ENCODE measurements at regions not wholly inside any gene's neighbourhood (a gene's known extent, or its start where the extent isn't known, plus 50 kb on each side); places are given as distances from the start of the nearest gene placed in this dataset.

- no peak overlapping the region for H3K27ac Mint-ChIP-seq
- H3K4me1 Mint-ChIP-seq: no peaks in the 10 kb centered on the region
- H3K9me3 Mint-ChIP-seq: no peaks in the 10 kb centered on the region
- no peaks in the 10 kb centered on the region for H3K36me3 Mint-ChIP-seq (ENCODE audit: low read depth)
- no peak overlapping the region for H3K4me3 Mint-ChIP-seq
- H3K27me3 Mint-ChIP-seq (ENCODE audit: low read depth): no peaks in the 10 kb centered on the region
- TF ChIP-seq CTCF (IDR thresholded peaks at IDR 0.05; ENCODE audit: unreplicated experiment in 3 of 3): no peak
Observed at GRCh38 chr1:199312626-199313025, 673.8 kb downstream of the PTPRC start.

GRCh38 chr1:199313444-199313843 is 674.6 kb downstream of the PTPRC start:
- H3K36me3 Mint-ChIP-seq (ENCODE audit: low read depth): no peaks in the 10 kb centered on the region
- no peak overlapping the region for H3K27ac Mint-ChIP-seq
- H3K4me1 Mint-ChIP-seq: no peaks in the 10 kb centered on the region
- TF ChIP-seq CTCF (IDR thresholded peaks at IDR 0.05; ENCODE audit: unreplicated experiment in 3 of 3): no peak
- no peak overlapping the region for H3K4me3 Mint-ChIP-seq
- H3K27me3 Mint-ChIP-seq (ENCODE audit: low read depth): no peaks in the 10 kb centered on the region
- H3K9me3 Mint-ChIP-seq: no peaks in the 10 kb centered on the region

- Mint-ChIP-seq H3K27me3 (ENCODE audit: low read depth) (no peaks in the 10 kb centered on the region), H3K4me1 (no peaks in the 10 kb centered on the region), H3K4me3 (no peak overlapping the region)
Observed at GRCh38 chr1:199319341-199319740, 680.5 kb downstream of the PTPRC start.

GRCh38 chr1:199322278-199322677 is 683.4 kb downstream of the PTPRC start:
- Mint-ChIP-seq H3K4me3 (no peak overlapping the region), H3K36me3 (ENCODE audit: low read depth) (no peaks in the 10 kb centered on the region), H3K27ac (no peak overlapping the region), H3K9me3 (peaks cover 8% of the 10 kb centered on the region), H3K27me3 (ENCODE audit: low read depth) (no peaks in the 10 kb centered on the region), H3K4me1 (no peaks in the 10 kb centered on the region)
- no peak for TF ChIP-seq CTCF (IDR thresholded peaks at IDR 0.05; ENCODE audit: unreplicated experiment in 3 of 3)

More at GRCh38 chr1:199319341-199319740, 680.5 kb downstream of the PTPRC start:
- H3K9me3 Mint-ChIP-seq: no peaks in the 10 kb centered on the region
- H3K27ac Mint-ChIP-seq: no peak overlapping the region
- H3K36me3 Mint-ChIP-seq (ENCODE audit: low read depth): no peaks in the 10 kb centered on the region
- no peak for TF ChIP-seq CTCF (IDR thresholded peaks at IDR 0.05; ENCODE audit: unreplicated experiment in 3 of 3)

GRCh38 chr1:199333180-199333579 is 694.3 kb upstream of the NR5A2 start:
- no peaks in the 10 kb centered on the region for H3K36me3 Mint-ChIP-seq (ENCODE audit: low read depth)
- H3K27ac Mint-ChIP-seq: no peak overlapping the region
- H3K4me1 Mint-ChIP-seq: no peaks in the 10 kb centered on the region
- no peaks in the 10 kb centered on the region for H3K27me3 Mint-ChIP-seq (ENCODE audit: low read depth)
- no peak overlapping the region for H3K4me3 Mint-ChIP-seq
- TF ChIP-seq CTCF (IDR thresholded peaks at IDR 0.05; ENCODE audit: unreplicated experiment in 3 of 3): no peak
- peaks cover 4% of the 10 kb centered on the region for H3K9me3 Mint-ChIP-seq

- H3K27ac Mint-ChIP-seq: no peak overlapping the region
- no peaks in the 10 kb centered on the region for H3K9me3 Mint-ChIP-seq
- no peaks in the 10 kb centered on the region for H3K36me3 Mint-ChIP-seq (ENCODE audit: low read depth)
- H3K4me3 Mint-ChIP-seq: no peak overlapping the region
- H3K27me3 Mint-ChIP-seq (ENCODE audit: low read depth): no peaks in the 10 kb centered on the region
- TF ChIP-seq CTCF (IDR thresholded peaks at IDR 0.05; ENCODE audit: unreplicated experiment in 3 of 3): no peak
- H3K4me1 Mint-ChIP-seq: no peaks in the 10 kb centered on the region
Observed at GRCh38 chr1:199335496-199335895, 692.0 kb upstream of the NR5A2 start.
